ENCODE measurements at regions not wholly inside any gene's neighbourhood (a gene's known extent, or its start where the extent isn't known, plus 50 kb on each side); places are given as distances from the start of the nearest gene placed in this dataset.

DNA sequence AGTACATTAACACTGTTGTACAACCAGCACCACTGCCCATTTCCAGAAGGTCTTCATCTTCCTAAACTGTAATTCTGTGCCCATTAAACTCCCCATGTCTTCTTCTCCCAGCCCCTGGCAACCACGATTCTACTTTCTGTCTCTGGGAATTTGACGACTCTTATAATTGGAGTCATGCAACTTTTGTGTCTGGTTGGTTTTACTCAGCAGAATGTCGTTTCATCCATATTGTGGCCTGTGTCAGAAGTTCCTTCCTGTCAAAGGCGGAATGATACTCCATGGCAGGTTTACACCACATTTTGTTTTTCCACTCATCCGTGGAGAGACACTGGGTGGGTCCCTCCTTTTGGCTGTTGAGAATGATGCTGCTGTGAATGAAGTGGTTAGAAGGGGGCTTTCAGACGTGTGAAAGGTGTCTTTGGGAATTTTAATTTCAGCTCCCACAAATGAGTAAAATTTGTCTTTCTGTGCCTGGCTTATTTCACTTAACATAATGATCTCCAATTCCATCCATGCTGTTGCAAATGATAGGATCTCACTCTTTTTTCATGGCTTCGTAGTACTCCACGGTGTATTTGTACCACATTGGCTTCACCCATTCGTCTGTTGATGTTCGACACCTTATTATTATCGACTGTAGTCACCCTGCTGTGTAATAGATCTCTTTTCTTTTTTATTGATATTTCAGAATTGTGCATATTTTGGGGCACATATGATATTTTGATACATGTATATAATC lies 86.1 kb upstream of the SEPTIN5 start:
- no peak for TF ChIP-seq ISL1 (CRISPR knock-in tag; IDR thresholded peaks at IDR 0.05)
- TF ChIP-seq ZFP30 (CRISPR knock-in tag; IDR thresholded peaks at IDR 0.05): no peak
- TF ChIP-seq, protein P1, sequence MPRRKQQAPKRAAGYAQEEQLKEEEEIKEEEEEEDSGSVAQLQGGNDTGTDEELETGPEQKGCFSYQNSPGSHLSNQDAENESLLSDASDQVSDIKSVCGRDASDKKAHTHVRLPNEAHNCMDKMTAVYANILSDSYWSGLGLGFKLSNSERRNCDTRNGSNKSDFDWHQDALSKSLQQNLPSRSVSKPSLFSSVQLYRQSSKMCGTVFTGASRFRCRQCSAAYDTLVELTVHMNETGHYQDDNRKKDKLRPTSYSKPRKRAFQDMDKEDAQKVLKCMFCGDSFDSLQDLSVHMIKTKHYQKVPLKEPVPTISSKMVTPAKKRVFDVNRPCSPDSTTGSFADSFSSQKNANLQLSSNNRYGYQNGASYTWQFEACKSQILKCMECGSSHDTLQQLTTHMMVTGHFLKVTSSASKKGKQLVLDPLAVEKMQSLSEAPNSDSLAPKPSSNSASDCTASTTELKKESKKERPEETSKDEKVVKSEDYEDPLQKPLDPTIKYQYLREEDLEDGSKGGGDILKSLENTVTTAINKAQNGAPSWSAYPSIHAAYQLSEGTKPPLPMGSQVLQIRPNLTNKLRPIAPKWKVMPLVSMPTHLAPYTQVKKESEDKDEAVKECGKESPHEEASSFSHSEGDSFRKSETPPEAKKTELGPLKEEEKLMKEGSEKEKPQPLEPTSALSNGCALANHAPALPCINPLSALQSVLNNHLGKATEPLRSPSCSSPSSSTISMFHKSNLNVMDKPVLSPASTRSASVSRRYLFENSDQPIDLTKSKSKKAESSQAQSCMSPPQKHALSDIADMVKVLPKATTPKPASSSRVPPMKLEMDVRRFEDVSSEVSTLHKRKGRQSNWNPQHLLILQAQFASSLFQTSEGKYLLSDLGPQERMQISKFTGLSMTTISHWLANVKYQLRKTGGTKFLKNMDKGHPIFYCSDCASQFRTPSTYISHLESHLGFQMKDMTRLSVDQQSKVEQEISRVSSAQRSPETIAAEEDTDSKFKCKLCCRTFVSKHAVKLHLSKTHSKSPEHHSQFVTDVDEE (CRISPR knock-in tag; IDR thresholded peaks at IDR 0.05): no peak
- TF ChIP-seq PATZ1 (CRISPR knock-in tag; IDR thresholded peaks at IDR 0.05; ENCODE audit: borderline replicate concordance): no peak
- no peak for TF ChIP-seq ZFP3 (CRISPR knock-in tag; IDR thresholded peaks at IDR 0.05)
- no peak for TF ChIP-seq GLIS3 (CRISPR knock-in tag; IDR thresholded peaks at IDR 0.05)

All from SK-N-SH treated with all-trans-retinoic acid at 6 μM for 48 hours (cell line).